Keratinocyte (primary cell): ENCODE measurements at regions not wholly inside any gene's neighbourhood (a gene's known extent, or its start where the extent isn't known, plus 50 kb on each side); places are given as distances from the start of the nearest gene placed in this dataset.

Experiments used
- CTCF ChIP-seq, 3 experiments: IDR thresholded peaks in 1 of 3; conservative IDR thresholded peaks in 1 of 3; optimal IDR thresholded peaks in 1 of 3; 2 replicates in 2 of 3; 3 replicates in 1 of 3; pipeline versions ENCODE3 to v1.5.1; 2011; ENCODE audit warnings: low read length in 3 of 3, mild to moderate bottlenecking in 3 of 3, moderate library complexity in 2 of 3, control low read depth in 1 of 3, inconsistent platforms in 1 of 3; ENCODE audit not compliant: insufficient read depth in 2 of 3; ENCODE audit errors: extremely low read depth in 1 of 3
- EZH2 ChIP-seq: IDR thresholded peaks from one replicate; pipeline ENCODE4 v1.6.1; 2012; ENCODE audit warnings: inconsistent platforms, mild to moderate bottlenecking, low read length, moderate library complexity

GRCh38 chr2:5510082-5510481 lies 182.1 kb upstream of the SOX11 start:
- TF ChIP-seq CTCF (optimal IDR thresholded peaks at IDR 0.05 in 1 of 3, IDR thresholded peaks at IDR 0.05 in 1 of 3, conservative IDR thresholded peaks at IDR 0.05 in 1 of 3; ENCODE audit: extremely low read depth in 1 of 3, insufficient read depth in 2 of 3, low read length in 3 of 3) (no peak), EZH2 (no peak)
